Activated CD8-positive, alpha-beta T cell treated with anti-CD3 and anti-CD28 coated beads for 36 hours (primary cell): ENCODE measurements at regions not wholly inside any gene's neighbourhood (a gene's known extent, or its start where the extent isn't known, plus 50 kb on each side); places are given as distances from the start of the nearest gene placed in this dataset.

Experiments used
- ATAC-seq: fragments of 200-7000 bp; cut with Tn5 transposase; one replicate; pipeline ENCODE4 v1.10.0; 2021; ENCODE audit warnings: mild to moderate bottlenecking, moderate library complexity
- CTCF ChIA-PET: fragments of 350-600 bp; sonication (Branson Sonifier 250); formaldehyde crosslinking; loops from one replicate; lab custom pipeline; 2021; ENCODE audit warnings: antibody characterized with exemption; lab: Charles Lee
- POLR2A ChIA-PET: fragments of 350-600 bp; sonication (Branson Sonifier 250); formaldehyde crosslinking; loops from one replicate; lab custom pipeline; 2021; ENCODE audit warnings: antibody characterized with exemption; lab: Charles Lee
- DNase-seq: peaks from one replicate; pipeline ENCODE4 v3.0.0-alpha.2; 2020
- H3K27ac Mint-ChIP-seq: one replicate; pipeline ENCODE4 v1.8.0; 2021; ENCODE audit warnings: mild to moderate bottlenecking, mixed read lengths
- H3K27me3 Mint-ChIP-seq: one replicate; pipeline ENCODE4 v1.8.0; 2021; ENCODE audit warnings: mixed read lengths
- H3K36me3 Mint-ChIP-seq: one replicate; pipeline ENCODE4 v1.8.0; 2021; ENCODE audit warnings: low read depth, mixed read lengths
- H3K4me1 Mint-ChIP-seq: one replicate; pipeline ENCODE4 v1.8.0; 2021; ENCODE audit warnings: low read depth, mixed read lengths
- H3K4me3 Mint-ChIP-seq: one replicate; pipeline ENCODE4 v1.8.0; 2021; ENCODE audit warnings: mild to moderate bottlenecking, moderate library complexity, mixed read lengths
- H3K9me3 Mint-ChIP-seq: one replicate; pipeline ENCODE4 v1.8.0; 2021; ENCODE audit warnings: mixed read lengths
- CTCF ChIP-seq: fragments of 200-600 bp; IDR thresholded peaks from one replicate; pipeline ENCODE4 v1.8.0; 2022; ENCODE audit warnings: antibody characterized with exemption, mild to moderate bottlenecking
- intact Hi-C: fragments of 100-400 bp; cut with micrococcal nuclease; formaldehyde crosslinking; loops from one replicate; pipeline ENCODE4 v1.10.0; 2022

GRCh38 chr18:1676387-1676786 lies 771.7 kb downstream of the ADCYAP1 start:
- Mint-ChIP-seq H3K4me1 (no peaks in the 10 kb centered on the region), H3K4me3 (no peak overlapping the region), H3K9me3 (no peaks in the 10 kb centered on the region), H3K27ac (no peak overlapping the region), H3K27me3 (no peaks in the 10 kb centered on the region), H3K36me3 (no peaks in the 10 kb centered on the region)
- no peak for TF ChIP-seq CTCF
- ChIA-PET POLR2A (no interaction called here), CTCF (no interaction called here)
- no peak for DNase-seq
- intact Hi-C loops: no loop called here
- ATAC-seq: no peak

- no peak overlapping the region for H3K4me3 Mint-ChIP-seq
- H3K9me3 Mint-ChIP-seq: peaks cover 2% of the 10 kb centered on the region
- no peak for TF ChIP-seq CTCF
- no peaks in the 10 kb centered on the region for H3K27me3 Mint-ChIP-seq
- POLR2A ChIA-PET: no interaction called here
- CTCF ChIA-PET: no interaction called here
- DNase-seq (no peak), ATAC-seq (no peak)
- no peak overlapping the region for H3K27ac Mint-ChIP-seq
- intact Hi-C loops: no loop called here
- no peaks in the 10 kb centered on the region for H3K4me1 Mint-ChIP-seq
- H3K36me3 Mint-ChIP-seq: no peaks in the 10 kb centered on the region
These were observed 775.4 kb downstream of the ADCYAP1 start for GRCh38 chr18:1680108-1680507.

GRCh38 chr18:1691863-1692262 lies 787.2 kb downstream of the ADCYAP1 start:
- ChIA-PET POLR2A (no interaction called here), CTCF (interaction anchor here (1.5 kb wide), 1 partner anchor 52 kb away, joined by 3 read pairs; no protein-coding TSS in a partner anchor)
- ATAC-seq: no peak
- Mint-ChIP-seq H3K4me1 (no peaks in the 10 kb centered on the region), H3K27me3 (no peaks in the 10 kb centered on the region), H3K36me3 (no peaks in the 10 kb centered on the region), H3K4me3 (no peak overlapping the region), H3K9me3 (peaks cover 1% of the 10 kb centered on the region), H3K27ac (no peak overlapping the region)
- no peak for DNase-seq
- no peak for TF ChIP-seq CTCF
- intact Hi-C loops: no loop called here

GRCh38 chr18:1708006-1708405 lies 803.3 kb downstream of the ADCYAP1 start:
- Mint-ChIP-seq H3K36me3 (no peaks in the 10 kb centered on the region), H3K27me3 (no peaks in the 10 kb centered on the region), H3K9me3 (no peaks in the 10 kb centered on the region), H3K27ac (no peak overlapping the region), H3K4me3 (no peak overlapping the region), H3K4me1 (no peaks in the 10 kb centered on the region)
- CTCF ChIA-PET: no interaction called here
- TF ChIP-seq CTCF: no peak
- ATAC-seq: no peak
- DNase-seq: no peak
- intact Hi-C loops: no loop called here
- POLR2A ChIA-PET: no interaction called here

GRCh38 chr18:1710114-1710513 lies 805.4 kb downstream of the ADCYAP1 start:
- Mint-ChIP-seq H3K4me1 (no peaks in the 10 kb centered on the region), H3K36me3 (no peaks in the 10 kb centered on the region), H3K4me3 (no peak overlapping the region), H3K27me3 (no peaks in the 10 kb centered on the region), H3K9me3 (no peaks in the 10 kb centered on the region), H3K27ac (no peak overlapping the region)
- no peak for TF ChIP-seq CTCF
- ATAC-seq (no peak), DNase-seq (no peak)
- ChIA-PET POLR2A (no interaction called here), CTCF (no interaction called here)
- intact Hi-C loops: no loop called here
